Stomach (tissue), 4 donors: ENCODE measurements at regions not wholly inside any gene's neighbourhood (a gene's known extent, or its start where the extent isn't known, plus 50 kb on each side); places are given as distances from the start of the nearest gene placed in this dataset.

Source experiments
- CTCF ChIP-seq, 7 experiments: fragments of 450-650 bp in 4 of 7; fragments of 200-600 bp in 3 of 7; sonication (generic) in 3 of 7; IDR thresholded peaks; one replicate each; pipeline ENCODE4 v1.5.1; 2016 to 2019; ENCODE audit warnings: antibody characterized with exemption in 7 of 7, control low read depth in 2 of 7, mild to moderate bottlenecking in 1 of 7
- POLR2AphosphoS5 ChIP-seq, 3 donors: sonication (generic); formaldehyde crosslinking; IDR thresholded peaks; one replicate each; pipeline ENCODE4 v1.6.1; 2016; ENCODE audit warnings: antibody characterized with exemption in 3 of 3

- no peak for TF ChIP-seq POLR2AphosphoS5 (IDR thresholded peaks at IDR 0.05)
- no peak for TF ChIP-seq CTCF (IDR thresholded peaks at IDR 0.05)
These were observed 413.0 kb upstream of the PTPRD start for GRCh38 chr9:11025775-11026174.
